ENCODE measurements at regions not wholly inside any gene's neighbourhood (a gene's known extent, or its start where the extent isn't known, plus 50 kb on each side); places are given as distances from the start of the nearest gene placed in this dataset.
"Not testable (repeated sequence)": the region's sequence is repeated elsewhere in the genome, so short reads cannot be mapped to it uniquely, and the experiment has no call there.

DNA sequence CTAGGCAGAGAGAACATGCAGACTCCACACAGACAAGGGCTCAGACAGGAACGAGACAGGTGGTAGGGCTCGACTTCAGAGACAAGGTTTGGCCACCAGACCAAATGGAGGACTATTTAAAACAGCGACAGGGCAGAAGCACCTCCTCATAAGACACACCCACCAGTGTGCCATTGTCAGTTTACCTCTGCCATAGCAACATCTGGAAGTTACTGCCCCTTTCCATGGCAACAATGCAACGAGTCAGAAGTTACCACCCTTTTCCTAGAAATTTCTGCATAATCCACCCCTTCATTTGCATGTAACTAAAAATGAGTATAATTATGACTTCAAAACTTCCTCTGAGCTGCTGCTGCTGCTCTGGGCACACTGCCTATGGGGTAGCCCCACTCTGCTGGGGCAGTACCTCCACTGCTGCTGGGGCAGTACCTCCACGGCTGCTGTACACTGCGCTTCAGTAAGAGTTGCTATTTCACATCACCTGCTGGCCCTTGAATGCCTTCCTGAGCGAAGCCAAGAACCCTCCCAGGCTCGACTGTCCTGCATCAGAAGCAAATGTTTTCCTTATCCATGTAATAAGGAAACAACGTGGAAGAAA, 2222.3 kb upstream of the AGA start:
- DNase-seq (ENCODE audit: low read depth in 3 of 3): no peak

GRCh38 chr4:179666226-179666625, 2224.0 kb upstream of the AGA start:
- DNase-seq (ENCODE audit: low read depth in 3 of 3): no peak

DNA sequence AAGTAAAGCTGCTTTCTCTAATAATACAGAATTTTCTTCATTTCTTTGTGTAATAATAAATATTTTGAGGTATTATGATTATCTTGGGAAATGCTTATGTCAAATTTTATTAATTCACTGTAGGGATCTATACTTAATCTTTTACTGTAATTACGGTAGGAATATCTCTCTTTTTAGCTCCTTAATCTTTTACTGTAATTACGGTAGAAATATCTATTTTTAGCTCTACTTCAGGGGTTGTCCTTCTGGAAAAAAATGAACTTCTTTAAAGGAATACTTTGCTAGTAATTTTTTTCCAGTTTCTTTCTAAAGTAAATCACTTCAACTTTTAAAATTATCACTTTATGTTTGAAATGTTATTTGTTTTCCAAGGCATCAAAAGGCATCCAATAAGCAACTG, 2229.4 kb upstream of the AGA start:
- no peak for DNase-seq (ENCODE audit: low read depth in 3 of 3)

GRCh38 chr4:179678093-179678814, 2236.0 kb upstream of the AGA start:
- no peak for DNase-seq (ENCODE audit: low read depth in 3 of 3)

DNA sequence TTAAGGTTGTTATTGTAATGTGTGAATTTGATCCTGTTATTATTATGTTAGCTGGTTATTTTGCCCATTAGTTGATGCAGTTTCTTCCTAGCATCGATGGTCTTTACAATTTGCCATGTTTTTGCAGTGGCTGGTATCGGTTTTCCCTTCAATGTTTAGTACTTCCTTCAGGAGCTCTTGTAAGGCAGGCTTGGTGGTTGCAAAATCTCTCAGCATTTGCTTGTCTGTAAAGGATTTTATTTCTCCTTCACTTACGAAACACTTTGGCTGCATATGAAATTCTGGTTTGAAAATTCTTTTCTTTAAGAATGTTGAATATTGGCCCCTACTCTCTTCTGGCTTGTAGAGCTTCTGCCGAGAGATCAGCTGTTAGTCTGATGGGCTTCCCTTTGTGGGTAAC, 2241.4 kb upstream of the AGA start:
- not testable (repeated sequence) for DNase-seq (ENCODE audit: low read depth in 3 of 3)

DNA sequence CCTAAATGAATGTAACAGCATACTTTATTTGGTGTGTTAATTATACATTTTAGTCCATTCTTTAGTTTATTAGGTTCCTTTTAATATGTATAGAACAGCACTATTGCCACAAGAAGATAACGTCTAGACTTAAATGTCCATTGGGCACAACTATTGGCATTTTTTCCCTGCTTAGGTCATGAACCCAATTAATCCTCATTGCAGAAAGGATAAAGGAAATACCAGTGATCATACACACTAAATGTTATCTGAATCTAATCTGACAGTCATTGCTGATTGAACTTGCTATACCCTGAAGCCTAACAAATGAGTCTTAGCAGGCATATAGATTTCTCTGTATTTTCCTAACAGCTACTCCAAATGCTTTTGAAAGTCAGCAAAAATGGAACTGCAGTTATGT, 2250.0 kb upstream of the AGA start:
- DNase-seq (ENCODE audit: low read depth in 3 of 3): no peak

DNA sequence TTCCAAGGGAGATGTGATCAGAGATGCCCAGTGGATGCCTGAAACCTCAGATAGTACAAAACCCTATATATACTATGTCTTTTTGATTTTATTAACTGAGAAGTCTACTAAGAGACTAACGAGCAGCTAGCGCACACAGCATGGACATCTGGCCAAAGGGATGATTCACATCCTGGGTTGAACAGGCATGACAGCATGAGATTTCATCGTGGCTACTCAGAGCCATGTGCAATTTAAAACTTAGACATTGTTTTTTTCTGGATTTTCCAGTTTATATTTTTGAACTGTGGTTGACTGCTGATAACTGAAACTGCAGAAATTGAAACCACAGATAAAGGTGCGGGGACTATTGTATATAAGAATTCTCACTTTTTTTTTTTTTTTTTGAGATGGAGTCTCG, 2252.9 kb upstream of the AGA start:
- DNase-seq (ENCODE audit: low read depth in 3 of 3): no peak

DNA sequence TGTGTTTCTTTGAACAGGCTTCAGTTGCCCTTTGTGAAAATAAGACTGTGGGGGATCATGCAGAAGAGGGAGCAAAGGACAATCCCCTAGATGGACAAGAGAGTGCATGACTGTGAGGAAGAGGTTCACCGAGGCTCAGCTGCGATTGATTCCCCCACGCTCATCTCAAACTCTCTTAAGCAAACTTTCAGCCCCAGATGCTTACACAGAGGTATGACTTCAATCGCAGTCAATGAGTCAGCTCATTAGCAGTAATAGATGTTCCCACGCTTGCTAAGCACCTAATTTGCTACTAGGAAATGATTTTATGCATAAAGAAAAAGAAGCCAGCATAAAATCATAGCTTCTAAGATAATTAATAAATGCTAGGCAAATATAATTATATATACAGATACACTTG, 2256.1 kb upstream of the AGA start:
- DNase-seq (ENCODE audit: low read depth in 3 of 3): no peak

GRCh38 chr4:179709961-179710624, 2267.9 kb upstream of the AGA start:
- no peak for DNase-seq (ENCODE audit: low read depth in 3 of 3)

GRCh38 chr4:179719766-179720450, 2277.7 kb upstream of the AGA start:
- DNase-seq (ENCODE audit: low read depth in 3 of 3): no peak

DNA sequence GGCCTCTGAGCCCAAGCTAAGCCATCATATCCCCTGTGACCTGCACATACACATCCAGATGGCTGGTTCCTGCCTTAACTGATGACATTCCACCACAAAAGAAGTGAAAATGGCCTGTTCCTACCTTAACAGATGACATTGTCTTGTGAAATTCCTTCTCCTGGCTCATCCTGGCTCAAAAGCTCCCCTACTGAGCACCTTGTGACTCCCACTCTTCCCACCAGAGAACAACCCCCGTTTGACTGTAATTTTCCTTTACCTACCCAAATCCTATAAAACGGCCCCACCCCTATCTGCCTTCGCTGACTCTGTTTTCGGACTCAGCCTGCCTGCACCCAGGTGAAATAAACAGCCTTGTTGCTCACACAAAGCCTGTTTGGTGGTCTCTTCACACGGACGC, 2284.3 kb upstream of the AGA start:
- not testable (repeated sequence) for DNase-seq (ENCODE audit: low read depth in 3 of 3)

DNA sequence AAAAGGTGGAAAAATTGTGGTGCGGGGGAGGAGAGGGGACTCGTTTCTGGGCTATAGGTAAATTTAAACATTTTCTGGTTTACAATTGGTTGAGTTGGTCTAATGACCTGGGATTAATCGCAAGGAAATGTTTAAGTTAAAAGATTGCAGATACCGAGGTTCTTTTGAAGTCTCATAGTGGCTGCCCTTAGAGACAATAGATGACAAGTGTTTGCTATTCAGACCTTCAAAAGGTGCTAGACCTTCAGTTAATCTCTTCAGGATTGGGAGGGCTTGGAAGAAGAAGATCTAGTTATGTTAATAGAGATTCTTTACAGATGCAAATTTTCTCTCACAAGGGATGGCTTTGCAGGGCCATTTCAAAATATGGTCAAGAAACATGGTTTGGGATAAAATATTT, 2286.1 kb upstream of the AGA start:
- no peak for DNase-seq (ENCODE audit: low read depth in 3 of 3)

- not testable (repeated sequence) for DNase-seq (ENCODE audit: low read depth in 3 of 3)
Measured at GRCh38 chr4:179736820-179737219, 2294.6 kb upstream of the AGA start.

- DNase-seq (ENCODE audit: low read depth in 3 of 3): no peak
Measured at GRCh38 chr4:179738822-179739221, 2296.6 kb upstream of the AGA start.

DNA sequence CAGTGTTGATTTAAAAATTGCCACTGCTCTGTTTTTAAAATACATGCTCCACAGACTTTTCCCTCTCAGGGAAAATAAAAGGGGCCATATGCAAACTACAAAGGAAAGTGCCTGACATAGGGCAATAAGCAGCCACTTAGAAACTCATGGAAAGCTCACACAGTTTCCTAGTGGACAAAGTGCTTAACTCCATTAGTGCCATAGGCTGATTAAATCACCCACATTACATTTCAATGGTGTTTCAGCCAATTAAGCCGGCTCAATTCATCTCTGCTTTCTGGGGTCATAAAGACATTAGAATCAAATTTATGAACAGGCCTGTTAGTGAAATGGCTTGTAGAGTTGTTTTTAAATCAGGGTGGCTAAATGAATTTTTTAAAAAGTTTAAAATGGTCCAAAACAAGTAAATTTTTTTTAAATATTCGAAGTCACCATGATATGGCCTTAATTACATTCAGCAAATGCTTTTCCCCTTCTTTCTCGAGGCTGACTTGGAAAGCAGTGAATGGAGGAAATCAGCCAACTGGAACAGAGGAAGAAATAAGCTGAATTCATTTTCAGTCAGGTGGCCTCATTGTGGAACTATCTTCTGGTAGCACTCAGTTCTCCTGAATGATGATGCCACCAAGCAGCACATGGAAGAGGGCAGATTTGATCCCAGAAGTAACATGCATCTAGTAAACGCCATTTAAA, 2305.1 kb upstream of the AGA start:
- DNase-seq (ENCODE audit: low read depth in 3 of 3): no peak

DNA sequence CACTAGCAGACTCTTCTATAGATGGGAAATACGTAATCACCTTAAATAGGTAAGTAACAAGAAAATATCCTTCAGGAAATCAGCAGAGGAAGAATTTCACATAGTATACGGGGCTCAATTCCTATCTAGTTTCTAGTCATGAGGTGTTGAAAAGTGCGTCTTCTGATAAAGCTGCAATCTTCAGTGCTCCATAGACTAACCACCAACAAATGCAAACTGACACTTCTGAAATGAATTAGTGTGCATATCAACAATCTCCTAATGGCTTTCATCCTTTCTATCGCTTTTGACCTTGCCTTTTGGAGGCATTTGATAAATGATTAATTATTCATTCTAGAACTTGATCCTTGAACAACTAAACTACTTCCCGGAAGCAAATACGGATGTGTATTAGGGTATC, 2306.6 kb upstream of the AGA start:
- DNase-seq (ENCODE audit: low read depth in 3 of 3): no peak

- DNase-seq (ENCODE audit: low read depth in 3 of 3): no peak
Measured at GRCh38 chr4:179750374-179750773, 2308.1 kb upstream of the AGA start.

GRCh38 chr4:179751669-179752068, 2309.4 kb upstream of the AGA start:
- no peak for DNase-seq (ENCODE audit: low read depth in 3 of 3)

- no peak for DNase-seq (ENCODE audit: low read depth in 3 of 3)
Measured at GRCh38 chr4:179755322-179755721, 2313.1 kb upstream of the AGA start.

- DNase-seq (ENCODE audit: low read depth in 3 of 3): no peak
Measured at GRCh38 chr4:179757641-179758040, 2315.4 kb upstream of the AGA start.

DNA sequence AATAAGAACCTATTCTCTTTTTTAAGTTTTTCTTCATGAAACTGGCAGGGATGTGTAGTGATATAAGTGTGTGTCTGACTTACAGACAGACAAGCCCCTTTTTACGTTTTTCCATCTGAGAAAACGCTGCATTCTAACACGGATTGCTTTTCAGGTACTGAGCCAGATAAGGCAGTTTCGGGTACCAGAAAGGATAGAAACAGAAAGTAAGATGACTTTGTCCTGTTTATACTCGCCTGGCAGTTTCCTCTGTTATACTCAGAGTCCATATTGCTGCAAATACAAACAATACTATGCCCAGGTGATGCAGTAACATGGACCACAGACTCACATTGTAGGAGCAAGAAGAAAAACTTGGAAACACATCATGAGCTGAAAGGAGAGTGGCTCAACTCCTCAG, 2320.6 kb upstream of the AGA start:
- DNase-seq (ENCODE audit: low read depth in 3 of 3): no peak

GRCh38 chr4:179766938-179767337, 2324.7 kb upstream of the AGA start:
- DNase-seq (ENCODE audit: low read depth in 3 of 3): no peak
